ENCODE measurements at regions not wholly inside any gene's neighbourhood (a gene's known extent, or its start where the extent isn't known, plus 50 kb on each side); places are given as distances from the start of the nearest gene placed in this dataset.
A peak's percentile ranks its signal among the peaks of the same experiment; 100 is the strongest.

- no peak overlapping the region for H3K4me3 ChIP-seq (ENCODE audit: low read depth, low read length)
- CTCF ChIA-PET, result interaction anchor here (0.6 to 12.3 kb wide), 65 partner anchors 9 to 625 kb away, joined by 3 to 276 read pairs (median 4); partner anchors contain the start of genes IL6, NUP42 and TOMM7
- DNase-seq (ENCODE audit: low read depth, low spot score), result no peak
- POLR2A ChIA-PET, result interaction anchor here (0.6 to 5.9 kb wide), 3 partner anchors 168 to 931 kb away, joined by 4 to 44 read pairs (median 5); partner anchors contain the start of gene IL6
- TF ChIP-seq CTCF (IDR thresholded peaks at IDR 0.05; ENCODE audit: insufficient read depth, low read length, missing control alignments), result peak; percentile 83
These were observed 60.0 kb upstream of the STEAP1B start for GRCh38 chr7:22559829-22560489.

- ChIA-PET POLR2A (no interaction called here), CTCF (interaction anchor here (0.8 to 12.3 kb wide), 7 partner anchors 9 to 499 kb away, joined by 3 to 276 read pairs (median 3); partner anchors contain the start of genes IL6 and TOMM7)
- no peak for DNase-seq (ENCODE audit: low read depth, low spot score)
- no peak overlapping the region for H3K4me3 ChIP-seq (ENCODE audit: low read depth, low read length)
- no peak for TF ChIP-seq CTCF (IDR thresholded peaks at IDR 0.05; ENCODE audit: insufficient read depth, low read length, missing control alignments)
These were observed 57.2 kb upstream of the STEAP1B start for GRCh38 chr7:22557167-22557566.

- H3K4me3 ChIP-seq (ENCODE audit: low read depth, low read length), result no peak overlapping the region
- CTCF ChIA-PET, result interaction anchor here (0.9 to 12.3 kb wide), 3 partner anchors 170 to 501 kb away, joined by 3 to 276 read pairs (median 202); partner anchors contain the start of gene IL6
- DNase-seq (ENCODE audit: low read depth, low spot score), result no peak
- POLR2A ChIA-PET, result no interaction called here
- TF ChIP-seq CTCF (IDR thresholded peaks at IDR 0.05; ENCODE audit: insufficient read depth, low read length, missing control alignments), result no peak
These were observed 55.5 kb upstream of the STEAP1B start for GRCh38 chr7:22555476-22555875.

- ChIA-PET POLR2A (no interaction called here), CTCF (interaction anchor here (1.2 to 12.3 kb wide), 2 partner anchors 502 to 517 kb away, joined by 3 to 276 read pairs; no protein-coding TSS in a partner anchor)
- H3K4me3 ChIP-seq (ENCODE audit: low read depth, low read length), result no peak overlapping the region
- TF ChIP-seq CTCF (IDR thresholded peaks at IDR 0.05; ENCODE audit: insufficient read depth, low read length, missing control alignments), result no peak
- DNase-seq (ENCODE audit: low read depth, low spot score), result no peak
These were observed 54.2 kb upstream of the STEAP1B start for GRCh38 chr7:22554184-22554583.

GRCh38 chr7:22551768-22552513 lies 52.0 kb upstream of the STEAP1B start:
- no peak overlapping the region for H3K4me3 ChIP-seq (ENCODE audit: low read depth, low read length)
- CTCF ChIA-PET, result interaction anchor here (1.1 to 12.3 kb wide), 3 partner anchors 8 to 505 kb away, joined by 3 to 276 read pairs (median 7); partner anchors contain the start of gene IL6
- no peak for DNase-seq (ENCODE audit: low read depth, low spot score)
- POLR2A ChIA-PET, result no interaction called here
- no peak for TF ChIP-seq CTCF (IDR thresholded peaks at IDR 0.05; ENCODE audit: insufficient read depth, low read length, missing control alignments)
